Breast epithelium (tissue), 4 donors: ENCODE measurements at regions not wholly inside any gene's neighbourhood (a gene's known extent, or its start where the extent isn't known, plus 50 kb on each side); places are given as distances from the start of the nearest gene placed in this dataset.

ENCODE experiments used
- DNase-seq, 2 donors: peaks; one replicate each; pipeline ENCODE4 v3.0.0-alpha.2; 2019; ENCODE audit warnings: low spot score in 2 of 2
- H3K27ac ChIP-seq, 2 donors: fragments of 200-600 bp; sonication (generic) in 1 of 2; one replicate each; pipeline ENCODE4 v1.5.1; 2016 to 2019; ENCODE audit warnings: mild to moderate bottlenecking in 1 of 2
- H3K27me3 ChIP-seq, 2 donors: fragments of 200-600 bp; sonication (generic) in 1 of 2; one replicate each; pipeline versions ENCODE4 v1.5.1 to v1.6.0; 2017 to 2019; ENCODE audit warnings: control low read depth in 1 of 2, mild to moderate bottlenecking in 1 of 2
- H3K36me3 ChIP-seq: fragments of 200-600 bp; one replicate; pipeline ENCODE4 v1.5.1; 2019
- H3K4me1 ChIP-seq, 2 donors: fragments of 200-600 bp; sonication (generic); one replicate each; pipeline ENCODE4 v1.5.1; 2016 to 2019; ENCODE audit warnings: control low read depth in 1 of 2
- H3K4me3 ChIP-seq, 3 donors: fragments of 200-600 bp; sonication (generic); 1 replicate in 2 of 3; 2 replicates in 1 of 3; pipeline ENCODE4 v1.5.1; 2016 to 2019; ENCODE audit warnings: mild to moderate bottlenecking in 3 of 3, moderate library complexity in 2 of 3
- H3K9me3 ChIP-seq, 2 donors: fragments of 200-600 bp; sonication (generic) in 1 of 2; one replicate each; pipeline ENCODE4 v1.5.1; 2016 to 2019; ENCODE audit warnings: control low read depth in 1 of 2
- POLR2A ChIP-seq: fragments of 450-650 bp; IDR thresholded peaks from one replicate; pipeline ENCODE4 v1.6.1; 2016; ENCODE audit warnings: antibody characterized with exemption, mild to moderate bottlenecking, moderate library complexity
- POLR2AphosphoS5 ChIP-seq, 3 donors: sonication (generic); formaldehyde crosslinking; IDR thresholded peaks; one replicate each; pipeline ENCODE4 v1.6.1; 2017; ENCODE audit warnings: antibody characterized with exemption in 3 of 3
- intact Hi-C: fragments of 100-400 bp; cut with DNase I; formaldehyde crosslinking; loops from one replicate; pipeline ENCODE4 v1.15.1; 2023; ENCODE audit warnings: low total_unique reads
- TF ChIP-seq, protein P1 (sequence below), 3 donors: fragments of 450-650 bp; IDR thresholded peaks; one replicate each; pipeline ENCODE4 v1.5.1; 2016 to 2017; ENCODE audit warnings: antibody characterized with exemption in 3 of 3, mild to moderate bottlenecking in 3 of 3, moderate library complexity in 3 of 3

DNA sequence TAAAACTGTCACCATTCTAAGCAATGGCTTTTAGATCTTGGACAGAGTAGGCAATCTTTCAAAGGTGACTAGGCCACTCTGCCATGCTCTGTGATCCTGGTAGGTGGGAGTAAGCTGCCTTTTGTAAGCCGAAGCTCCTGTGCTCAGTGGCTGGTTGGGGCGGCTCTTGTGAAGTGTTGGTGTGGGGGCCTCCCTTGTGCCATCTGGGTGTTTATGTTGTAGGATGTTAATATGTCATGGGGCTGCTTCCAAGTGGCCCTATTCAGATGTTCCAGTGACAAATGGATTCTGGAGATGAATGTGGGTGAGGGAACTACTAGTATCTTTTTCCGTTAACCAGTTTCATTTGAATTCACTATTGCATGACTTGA lies 116.8 kb upstream of the SPRED2 start:
- DNase-seq, result no peak
- Histone ChIP-seq H3K4me1 (no peaks in the 10 kb centered on the region), H3K4me3 (no peak overlapping the region), H3K27me3 (no peaks in the 10 kb centered on the region), H3K9me3 (no peaks in the 10 kb centered on the region), H3K36me3 (no peaks in the 10 kb centered on the region), H3K27ac (no peak overlapping the region)
- TF ChIP-seq, protein P1, sequence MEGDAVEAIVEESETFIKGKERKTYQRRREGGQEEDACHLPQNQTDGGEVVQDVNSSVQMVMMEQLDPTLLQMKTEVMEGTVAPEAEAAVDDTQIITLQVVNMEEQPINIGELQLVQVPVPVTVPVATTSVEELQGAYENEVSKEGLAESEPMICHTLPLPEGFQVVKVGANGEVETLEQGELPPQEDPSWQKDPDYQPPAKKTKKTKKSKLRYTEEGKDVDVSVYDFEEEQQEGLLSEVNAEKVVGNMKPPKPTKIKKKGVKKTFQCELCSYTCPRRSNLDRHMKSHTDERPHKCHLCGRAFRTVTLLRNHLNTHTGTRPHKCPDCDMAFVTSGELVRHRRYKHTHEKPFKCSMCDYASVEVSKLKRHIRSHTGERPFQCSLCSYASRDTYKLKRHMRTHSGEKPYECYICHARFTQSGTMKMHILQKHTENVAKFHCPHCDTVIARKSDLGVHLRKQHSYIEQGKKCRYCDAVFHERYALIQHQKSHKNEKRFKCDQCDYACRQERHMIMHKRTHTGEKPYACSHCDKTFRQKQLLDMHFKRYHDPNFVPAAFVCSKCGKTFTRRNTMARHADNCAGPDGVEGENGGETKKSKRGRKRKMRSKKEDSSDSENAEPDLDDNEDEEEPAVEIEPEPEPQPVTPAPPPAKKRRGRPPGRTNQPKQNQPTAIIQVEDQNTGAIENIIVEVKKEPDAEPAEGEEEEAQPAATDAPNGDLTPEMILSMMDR (IDR thresholded peaks at IDR 0.05), result no peak
- TF ChIP-seq POLR2A (no peak), POLR2AphosphoS5 (IDR thresholded peaks at IDR 0.05) (no peak)
- intact Hi-C loops, result no loop called here

DNA sequence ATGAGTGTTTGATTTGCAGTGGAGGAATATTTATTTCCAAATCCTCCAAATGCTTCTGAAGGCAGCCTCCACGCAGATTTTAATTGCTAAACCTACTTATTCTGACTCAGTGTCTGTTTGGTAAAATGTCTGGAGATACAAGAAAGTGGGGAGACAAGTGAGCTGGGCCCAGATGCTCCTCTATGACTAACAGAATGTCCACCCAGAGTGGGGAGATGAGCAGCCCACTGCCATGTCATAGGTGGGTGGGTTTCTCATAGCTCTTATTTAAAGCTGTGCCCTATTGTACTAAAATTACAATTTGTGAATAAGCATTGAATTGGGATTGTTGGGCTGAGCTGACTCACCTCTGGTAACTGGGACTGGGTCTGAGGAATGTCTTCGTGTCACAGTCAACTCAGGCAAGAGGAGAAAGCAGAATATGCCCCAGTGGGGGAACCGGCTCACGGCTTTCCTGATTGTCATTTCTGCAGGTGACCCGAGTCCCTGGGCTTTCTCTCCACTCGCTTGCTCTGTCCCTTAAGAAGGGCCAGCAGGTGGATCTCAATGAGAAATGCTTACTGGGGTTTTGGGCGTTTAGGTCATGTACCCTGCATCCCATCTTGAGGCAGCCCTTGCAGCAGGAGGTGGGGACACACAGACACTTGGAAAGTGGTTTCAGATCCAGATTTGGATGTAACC lies 116.3 kb upstream of the SPRED2 start:
- H3K9me3 ChIP-seq, result no peaks in the 10 kb centered on the region
- H3K27ac ChIP-seq, result no peak overlapping the region
- DNase-seq, result no peak
- no peaks in the 10 kb centered on the region for H3K27me3 ChIP-seq
- intact Hi-C loops, result no loop called here
- H3K36me3 ChIP-seq, result no peaks in the 10 kb centered on the region
- TF ChIP-seq, protein P1 (IDR thresholded peaks at IDR 0.05), result no peak
- TF ChIP-seq POLR2A (no peak), POLR2AphosphoS5 (IDR thresholded peaks at IDR 0.05) (no peak)
- no peaks in the 10 kb centered on the region for H3K4me1 ChIP-seq
- H3K4me3 ChIP-seq, result no peak overlapping the region

- H3K4me3 ChIP-seq, result no peak overlapping the region
- H3K4me1 ChIP-seq, result no peaks in the 10 kb centered on the region
- H3K27me3 ChIP-seq, result no peaks in the 10 kb centered on the region
- no peaks in the 10 kb centered on the region for H3K36me3 ChIP-seq
- no peak for DNase-seq
- no peaks in the 10 kb centered on the region for H3K9me3 ChIP-seq
- TF ChIP-seq POLR2A (no peak), POLR2AphosphoS5 (IDR thresholded peaks at IDR 0.05) (no peak)
- TF ChIP-seq, protein P1 (IDR thresholded peaks at IDR 0.05), result no peak
- no peak overlapping the region for H3K27ac ChIP-seq
- intact Hi-C loops, result no loop called here
Observed at GRCh38 chr2:65548064-65548463, 115.7 kb upstream of the SPRED2 start.

DNA sequence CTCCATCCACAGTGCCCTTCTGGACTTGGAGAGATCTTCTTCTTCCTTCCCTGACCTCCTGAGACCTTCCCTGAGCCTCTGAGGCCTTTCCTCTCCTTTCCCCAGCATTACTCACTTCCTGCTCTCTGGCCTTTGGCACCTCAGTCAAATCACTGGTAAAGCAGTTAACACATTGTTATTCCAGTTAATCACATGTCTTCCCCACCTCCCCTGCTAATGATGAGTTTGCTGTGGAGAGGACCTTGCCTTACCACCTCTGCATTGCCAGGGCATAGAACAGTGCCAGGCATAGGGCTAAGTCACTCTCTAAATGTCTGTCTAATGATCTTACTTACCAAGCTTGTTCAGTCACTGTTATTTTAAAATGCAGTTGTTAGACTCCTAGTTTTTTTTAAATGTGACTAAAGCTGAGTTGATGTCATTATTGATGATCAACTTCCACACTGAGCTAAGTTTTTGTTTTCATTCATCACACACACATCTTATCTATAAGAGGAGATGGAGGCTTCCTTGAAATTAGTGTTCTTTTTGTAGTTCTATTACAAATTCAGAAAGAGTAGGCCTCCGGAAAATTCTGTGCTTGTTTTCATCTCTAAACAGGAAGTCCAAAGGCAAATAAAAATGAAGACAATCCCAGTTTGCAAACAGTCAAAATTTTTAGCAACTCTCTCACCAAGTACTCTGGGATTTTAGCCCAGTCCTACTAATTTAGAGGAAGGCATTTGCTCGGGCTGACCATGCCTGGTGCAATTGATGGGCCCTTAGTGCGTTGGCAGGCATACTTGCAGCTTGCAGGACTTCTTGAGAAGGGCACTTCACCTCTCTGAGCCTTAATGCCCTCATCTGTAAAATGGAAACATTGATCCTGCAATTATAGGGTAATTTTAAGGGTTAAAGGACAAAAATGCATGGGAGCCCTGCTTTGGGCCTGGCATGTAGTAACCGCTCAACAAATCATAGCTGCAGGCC lies 113.7 kb upstream of the SPRED2 start:
- TF ChIP-seq POLR2A (no peak), POLR2AphosphoS5 (IDR thresholded peaks at IDR 0.05) (no peak)
- TF ChIP-seq, protein P1 (IDR thresholded peaks at IDR 0.05), result no peak
- Histone ChIP-seq H3K4me3 (no peak overlapping the region), H3K27ac (peak overlapping the region in 1 of 2 donors; percentile 75), H3K4me1 (no peaks in the 10 kb centered on the region), H3K9me3 (no peaks in the 10 kb centered on the region), H3K27me3 (no peaks in the 10 kb centered on the region), H3K36me3 (no peaks in the 10 kb centered on the region)
- intact Hi-C loops, result no loop called here
- no peak for DNase-seq

GRCh38 chr2:65541773-65542172 lies 109.4 kb upstream of the SPRED2 start:
- Histone ChIP-seq H3K36me3 (no peaks in the 10 kb centered on the region), H3K27ac (no peak overlapping the region), H3K4me3 (no peak overlapping the region), H3K9me3 (no peaks in the 10 kb centered on the region), H3K4me1 (no peaks in the 10 kb centered on the region), H3K27me3 (no peaks in the 10 kb centered on the region)
- intact Hi-C loops, result no loop called here
- DNase-seq, result no peak
- TF ChIP-seq, protein P1 (IDR thresholded peaks at IDR 0.05), result no peak
- no peak for TF ChIP-seq POLR2A
- TF ChIP-seq POLR2AphosphoS5 (IDR thresholded peaks at IDR 0.05), result no peak
